HEK293 (cell line): ENCODE measurements at regions not wholly inside any gene's neighbourhood (a gene's known extent, or its start where the extent isn't known, plus 50 kb on each side); places are given as distances from the start of the nearest gene placed in this dataset.
A peak's percentile ranks its signal among the peaks of the same experiment; 100 is the strongest.

Source experiments
- IKZF3 ChIP-seq: fragments of 450-650 bp; IDR thresholded peaks from 2 replicates; pipeline ENCODE4 v1.5.0; 2018; ENCODE audit warnings: missing biosample characterization, mild to moderate bottlenecking, missing genetic modification characterization, moderate library complexity
- PRDM2 ChIP-seq: fragments of 450-650 bp; formaldehyde crosslinking; IDR thresholded peaks from 2 replicates; pipeline ENCODE4 v1.5.1; 2016; ENCODE audit warnings: missing biosample characterization, missing genetic modification characterization, borderline replicate concordance
- ZBTB26 ChIP-seq: fragments of 450-650 bp; formaldehyde crosslinking; optimal IDR thresholded peaks from 2 replicates; pipeline ENCODE3; 2016; ENCODE audit warnings: missing biosample characterization, mild to moderate bottlenecking, missing genetic modification characterization
- ZNF248 ChIP-seq: fragments of 450-650 bp; formaldehyde crosslinking; IDR thresholded peaks from 2 replicates; pipeline ENCODE4 v1.5.1; 2017; ENCODE audit warnings: missing biosample characterization, missing genetic modification characterization
- ZNF292 ChIP-seq: fragments of 450-650 bp; formaldehyde crosslinking; IDR thresholded peaks from 2 replicates; pipeline ENCODE4 v1.5.1; 2016; ENCODE audit warnings: low read depth, missing biosample characterization, missing genetic modification characterization, borderline replicate concordance
- ZNF302 ChIP-seq: fragments of 450-650 bp; formaldehyde crosslinking; IDR thresholded peaks from 2 replicates; pipeline ENCODE4 v1.5.1; 2016; ENCODE audit warnings: missing biosample characterization, missing genetic modification characterization, low read depth
- ZNF404 ChIP-seq: fragments of 450-650 bp; formaldehyde crosslinking; IDR thresholded peaks from 2 replicates; pipeline ENCODE4 v1.5.1; 2017; ENCODE audit warnings: missing biosample characterization, missing genetic modification characterization
- ZNF426 ChIP-seq: fragments of 450-650 bp; formaldehyde crosslinking; IDR thresholded peaks from 2 replicates; pipeline ENCODE4 v1.5.1; 2017; ENCODE audit warnings: missing biosample characterization, missing genetic modification characterization, mild to moderate bottlenecking, inconsistent platforms, moderate library complexity
- ZNF510 ChIP-seq: fragments of 450-650 bp; formaldehyde crosslinking; IDR thresholded peaks from 2 replicates; pipeline ENCODE4 v1.5.1; 2018; ENCODE audit warnings: mild to moderate bottlenecking, missing genetic modification characterization, missing biosample characterization; ENCODE audit not compliant: insufficient replicate concordance
- ZNF580 ChIP-seq: fragments of 450-650 bp; formaldehyde crosslinking; IDR thresholded peaks from 2 replicates; pipeline ENCODE4 v1.5.1; 2016; ENCODE audit warnings: missing biosample characterization, missing genetic modification characterization
- ZNF707 ChIP-seq: fragments of 450-650 bp; formaldehyde crosslinking; IDR thresholded peaks from 2 replicates; pipeline ENCODE4 v1.5.1; 2016; ENCODE audit warnings: missing biosample characterization, missing genetic modification characterization
- ZSCAN16 ChIP-seq: fragments of 450-650 bp; formaldehyde crosslinking; IDR thresholded peaks from 2 replicates; pipeline ENCODE4 v1.5.1; 2016; ENCODE audit warnings: missing biosample characterization, missing genetic modification characterization
- ZSCAN18 ChIP-seq: fragments of 450-650 bp; formaldehyde crosslinking; IDR thresholded peaks from 2 replicates; pipeline ENCODE4 v1.5.1; 2016; ENCODE audit warnings: missing biosample characterization, missing genetic modification characterization
- ZSCAN23 ChIP-seq: fragments of 450-650 bp; formaldehyde crosslinking; IDR thresholded peaks from 2 replicates; pipeline ENCODE4 v1.5.1; 2016; ENCODE audit warnings: missing biosample characterization, missing genetic modification characterization
- ZSCAN5A ChIP-seq: fragments of 450-650 bp; formaldehyde crosslinking; IDR thresholded peaks from 2 replicates; pipeline ENCODE4 v1.5.1; 2016; ENCODE audit warnings: missing biosample characterization, missing genetic modification characterization
- TF ChIP-seq, protein P1 (sequence below): fragments of 450-650 bp; formaldehyde crosslinking; IDR thresholded peaks from 2 replicates; pipeline ENCODE4 v1.5.1; 2017; ENCODE audit warnings: missing biosample characterization, missing genetic modification characterization
- TF ChIP-seq, protein P2 (sequence below): fragments of 450-650 bp; formaldehyde crosslinking; conservative IDR thresholded peaks from 2 replicates; pipeline ENCODE4 v1.5.1; 2016; ENCODE audit warnings: low read depth, missing biosample characterization, missing genetic modification characterization
- TF ChIP-seq, protein P3 (sequence below): fragments of 450-650 bp; formaldehyde crosslinking; IDR thresholded peaks from 2 replicates; pipeline ENCODE4 v1.5.1; 2016; ENCODE audit warnings: missing biosample characterization, missing genetic modification characterization
- TF ChIP-seq, protein P4 (sequence below): fragments of 450-650 bp; formaldehyde crosslinking; IDR thresholded peaks from 2 replicates; pipeline ENCODE4 v1.5.1; 2016; ENCODE audit warnings: missing biosample characterization, missing genetic modification characterization

DNA sequence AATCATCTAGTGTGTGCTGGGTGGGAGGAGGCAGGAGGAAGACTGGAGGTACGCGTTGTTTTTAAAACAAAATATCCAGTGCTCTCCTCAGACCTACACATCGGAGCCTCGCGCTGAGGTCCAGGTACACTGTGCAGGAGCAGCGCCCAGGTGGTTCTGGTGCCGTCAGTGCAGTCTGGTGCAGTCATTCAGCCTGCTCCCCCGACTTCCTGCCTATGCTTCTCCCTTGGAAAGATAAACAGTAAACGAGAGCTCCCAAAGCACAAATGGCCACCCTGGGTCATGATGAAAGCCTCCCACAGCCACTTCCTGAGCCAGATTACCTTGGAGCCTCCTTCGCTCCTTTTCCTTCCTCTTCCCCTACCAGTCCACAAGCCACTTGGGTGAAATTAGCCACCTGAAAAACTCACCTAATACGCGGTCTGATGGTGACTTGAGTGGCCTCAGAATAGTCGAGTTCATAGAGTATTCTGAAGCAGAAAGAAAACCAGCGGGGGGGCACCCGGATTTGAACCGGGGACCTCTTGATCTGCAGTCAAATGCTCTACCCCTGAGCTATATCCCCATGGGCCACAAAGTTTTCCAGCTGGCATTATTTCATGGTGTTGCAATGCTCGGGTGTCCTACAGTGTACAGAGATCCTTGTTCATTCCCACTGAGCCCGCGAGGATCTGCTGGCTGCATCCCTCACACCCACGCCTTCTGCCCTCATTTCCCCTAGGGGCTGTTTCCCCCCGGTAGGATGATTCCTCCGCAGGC, 82.5 kb downstream of the ZNF467 start (continued):
- no peak for TF ChIP-seq PRDM2 (tag by site-specific recombination)
- TF ChIP-seq ZNF426: no peak
- TF ChIP-seq, protein P1, sequence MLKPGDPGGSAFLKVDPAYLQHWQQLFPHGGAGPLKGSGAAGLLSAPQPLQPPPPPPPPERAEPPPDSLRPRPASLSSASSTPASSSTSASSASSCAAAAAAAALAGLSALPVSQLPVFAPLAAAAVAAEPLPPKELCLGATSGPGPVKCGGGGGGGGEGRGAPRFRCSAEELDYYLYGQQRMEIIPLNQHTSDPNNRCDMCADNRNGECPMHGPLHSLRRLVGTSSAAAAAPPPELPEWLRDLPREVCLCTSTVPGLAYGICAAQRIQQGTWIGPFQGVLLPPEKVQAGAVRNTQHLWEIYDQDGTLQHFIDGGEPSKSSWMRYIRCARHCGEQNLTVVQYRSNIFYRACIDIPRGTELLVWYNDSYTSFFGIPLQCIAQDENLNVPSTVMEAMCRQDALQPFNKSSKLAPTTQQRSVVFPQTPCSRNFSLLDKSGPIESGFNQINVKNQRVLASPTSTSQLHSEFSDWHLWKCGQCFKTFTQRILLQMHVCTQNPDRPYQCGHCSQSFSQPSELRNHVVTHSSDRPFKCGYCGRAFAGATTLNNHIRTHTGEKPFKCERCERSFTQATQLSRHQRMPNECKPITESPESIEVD (tag by site-specific recombination): peak; percentile 53
- TF ChIP-seq ZSCAN5A: no peak
- no peak for TF ChIP-seq ZNF248 (tag by site-specific recombination)
- no peak for TF ChIP-seq ZNF404 (tag by site-specific recombination)
- peak; percentile 89 for TF ChIP-seq ZNF580
- TF ChIP-seq ZNF292 (tag by site-specific recombination): no peak
- TF ChIP-seq ZSCAN18 (tag by site-specific recombination): peak; percentile 63
- TF ChIP-seq ZNF302: no peak
- TF ChIP-seq, protein P2, sequence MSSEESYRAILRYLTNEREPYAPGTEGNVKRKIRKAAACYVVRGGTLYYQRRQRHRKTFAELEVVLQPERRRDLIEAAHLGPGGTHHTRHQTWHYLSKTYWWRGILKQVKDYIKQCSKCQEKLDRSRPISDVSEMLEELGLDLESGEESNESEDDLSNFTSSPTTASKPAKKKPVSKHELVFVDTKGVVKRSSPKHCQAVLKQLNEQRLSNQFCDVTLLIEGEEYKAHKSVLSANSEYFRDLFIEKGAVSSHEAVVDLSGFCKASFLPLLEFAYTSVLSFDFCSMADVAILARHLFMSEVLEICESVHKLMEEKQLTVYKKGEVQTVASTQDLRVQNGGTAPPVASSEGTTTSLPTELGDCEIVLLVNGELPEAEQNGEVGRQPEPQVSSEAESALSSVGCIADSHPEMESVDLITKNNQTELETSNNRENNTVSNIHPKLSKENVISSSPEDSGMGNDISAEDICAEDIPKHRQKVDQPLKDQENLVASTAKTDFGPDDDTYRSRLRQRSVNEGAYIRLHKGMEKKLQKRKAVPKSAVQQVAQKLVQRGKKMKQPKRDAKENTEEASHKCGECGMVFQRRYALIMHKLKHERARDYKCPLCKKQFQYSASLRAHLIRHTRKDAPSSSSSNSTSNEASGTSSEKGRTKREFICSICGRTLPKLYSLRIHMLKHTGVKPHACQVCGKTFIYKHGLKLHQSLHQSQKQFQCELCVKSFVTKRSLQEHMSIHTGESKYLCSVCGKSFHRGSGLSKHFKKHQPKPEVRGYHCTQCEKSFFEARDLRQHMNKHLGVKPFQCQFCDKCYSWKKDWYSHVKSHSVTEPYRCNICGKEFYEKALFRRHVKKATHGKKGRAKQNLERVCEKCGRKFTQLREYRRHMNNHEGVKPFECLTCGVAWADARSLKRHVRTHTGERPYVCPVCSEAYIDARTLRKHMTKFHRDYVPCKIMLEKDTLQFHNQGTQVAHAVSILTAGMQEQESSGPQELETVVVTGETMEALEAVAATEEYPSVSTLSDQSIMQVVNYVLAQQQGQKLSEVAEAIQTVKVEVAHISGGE (tag by site-specific recombination): peak; percentile 87
- TF ChIP-seq ZNF510 (tag by site-specific recombination): no peak
- peak; percentile 13 for TF ChIP-seq ZBTB26
- TF ChIP-seq, protein P3, sequence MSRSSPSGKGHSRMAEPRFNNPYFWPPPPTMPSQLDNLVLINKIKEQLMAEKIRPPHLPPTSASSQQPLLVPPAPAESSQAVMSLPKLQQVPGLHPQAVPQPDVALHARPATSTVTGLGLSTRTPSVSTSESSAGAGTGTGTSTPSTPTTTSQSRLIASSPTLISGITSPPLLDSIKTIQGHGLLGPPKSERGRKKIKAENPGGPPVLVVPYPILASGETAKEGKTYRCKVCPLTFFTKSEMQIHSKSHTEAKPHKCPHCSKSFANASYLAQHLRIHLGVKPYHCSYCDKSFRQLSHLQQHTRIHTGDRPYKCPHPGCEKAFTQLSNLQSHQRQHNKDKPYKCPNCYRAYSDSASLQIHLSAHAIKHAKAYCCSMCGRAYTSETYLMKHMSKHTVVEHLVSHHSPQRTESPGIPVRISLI (tag by site-specific recombination): no peak
- no peak for TF ChIP-seq ZNF707 (tag by site-specific recombination)
- TF ChIP-seq ZSCAN23 (tag by site-specific recombination): no peak; the same call in 1 of the 2 replicates
- TF ChIP-seq, protein P4, sequence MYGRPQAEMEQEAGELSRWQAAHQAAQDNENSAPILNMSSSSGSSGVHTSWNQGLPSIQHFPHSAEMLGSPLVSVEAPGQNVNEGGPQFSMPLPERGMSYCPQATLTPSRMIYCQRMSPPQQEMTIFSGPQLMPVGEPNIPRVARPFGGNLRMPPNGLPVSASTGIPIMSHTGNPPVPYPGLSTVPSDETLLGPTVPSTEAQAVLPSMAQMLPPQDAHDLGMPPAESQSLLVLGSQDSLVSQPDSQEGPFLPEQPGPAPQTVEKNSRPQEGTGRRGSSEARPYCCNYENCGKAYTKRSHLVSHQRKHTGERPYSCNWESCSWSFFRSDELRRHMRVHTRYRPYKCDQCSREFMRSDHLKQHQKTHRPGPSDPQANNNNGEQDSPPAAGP (tag by site-specific recombination): peak; percentile 61
- TF ChIP-seq ZSCAN16: no peak
- TF ChIP-seq IKZF3 (tag by site-specific recombination): peak; percentile 98
